Transverse colon (tissue), 3 donors: ENCODE measurements at regions not wholly inside any gene's neighbourhood (a gene's known extent, or its start where the extent isn't known, plus 50 kb on each side); places are given as distances from the start of the nearest gene placed in this dataset.
A peak's percentile ranks its signal among the peaks of the same experiment; 100 is the strongest.

Source experiments
- CTCF ChIP-seq, 5 experiments: fragments of 200-600 bp in 3 of 5; fragments of 450-650 bp in 2 of 5; sonication (generic) in 3 of 5; IDR thresholded peaks; 1 replicate in 2 of 5; 2 replicates in 3 of 5; pipeline ENCODE4 v1.5.1; 2016 to 2017; ENCODE audit warnings: antibody characterized with exemption in 5 of 5, inconsistent platforms in 3 of 5, mild to moderate bottlenecking in 2 of 5, moderate library complexity in 1 of 5
- POLR2A ChIP-seq: fragments of 450-650 bp; IDR thresholded peaks from one replicate; pipeline ENCODE4 v1.6.1; 2016; ENCODE audit warnings: antibody characterized with exemption, mild to moderate bottlenecking, moderate library complexity

GRCh38 chr14:46734286-46734685 is 82.7 kb upstream of the RPL10L start:
- no peak for TF ChIP-seq CTCF (IDR thresholded peaks at IDR 0.05)
- peak; percentile 64 for TF ChIP-seq POLR2A
